Stimulated activated CD8-positive, alpha-beta memory T cell treated with anti-CD3 and anti-CD28 coated beads, Interleukin-7, amount 100 ng/mL, for 4 hours (primary cell): ENCODE measurements at regions not wholly inside any gene's neighbourhood (a gene's known extent, or its start where the extent isn't known, plus 50 kb on each side); places are given as distances from the start of the nearest gene placed in this dataset.
"Not testable (repeated sequence)": the region's sequence is repeated elsewhere in the genome, so short reads cannot be mapped to it uniquely, and the experiment has no call there.

Experiments used
- DNase-seq, 2 donors: peaks; one replicate each; pipeline ENCODE4 v3.0.0-alpha.2; 2020; ENCODE audit warnings: low read depth in 2 of 2

DNA sequence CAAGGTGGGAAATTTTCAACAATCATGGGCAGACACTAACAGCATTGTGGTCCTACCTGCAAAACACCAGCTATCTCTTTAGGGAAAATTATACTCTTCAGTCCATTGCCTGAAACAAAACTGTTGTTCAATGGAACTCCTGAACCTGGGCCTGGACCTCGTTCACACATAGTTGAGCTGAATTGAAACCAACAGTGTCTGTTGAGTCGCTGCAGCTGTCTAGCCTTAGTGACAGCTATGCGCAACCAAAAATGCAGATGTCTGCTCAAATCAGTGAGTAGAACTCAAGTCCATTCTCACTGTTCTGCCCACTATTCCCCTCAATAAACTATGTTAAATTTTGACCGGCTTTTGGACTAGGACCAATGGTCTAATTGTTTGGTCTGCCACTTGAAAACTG is 286.2 kb downstream of the TFAP2A start:
- no peak for DNase-seq

DNA sequence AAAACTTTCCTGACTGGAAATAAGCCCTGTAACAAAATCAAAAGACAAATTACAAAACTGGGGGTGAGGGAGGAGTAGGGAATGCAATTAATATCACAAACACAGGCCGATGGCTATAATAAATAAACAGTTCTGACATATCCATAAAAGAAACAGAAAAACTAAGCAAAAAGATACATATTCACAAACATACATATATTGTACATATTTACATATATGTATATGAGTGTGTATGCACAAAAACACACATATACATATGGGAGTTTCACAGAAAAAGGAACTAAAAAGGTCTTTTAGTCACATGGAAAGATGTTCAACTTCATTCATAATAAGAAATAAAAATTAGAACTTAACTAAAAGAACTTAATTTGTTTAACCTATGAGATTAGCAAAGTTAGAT is 292.7 kb downstream of the TFAP2A start:
- DNase-seq = no peak

DNA sequence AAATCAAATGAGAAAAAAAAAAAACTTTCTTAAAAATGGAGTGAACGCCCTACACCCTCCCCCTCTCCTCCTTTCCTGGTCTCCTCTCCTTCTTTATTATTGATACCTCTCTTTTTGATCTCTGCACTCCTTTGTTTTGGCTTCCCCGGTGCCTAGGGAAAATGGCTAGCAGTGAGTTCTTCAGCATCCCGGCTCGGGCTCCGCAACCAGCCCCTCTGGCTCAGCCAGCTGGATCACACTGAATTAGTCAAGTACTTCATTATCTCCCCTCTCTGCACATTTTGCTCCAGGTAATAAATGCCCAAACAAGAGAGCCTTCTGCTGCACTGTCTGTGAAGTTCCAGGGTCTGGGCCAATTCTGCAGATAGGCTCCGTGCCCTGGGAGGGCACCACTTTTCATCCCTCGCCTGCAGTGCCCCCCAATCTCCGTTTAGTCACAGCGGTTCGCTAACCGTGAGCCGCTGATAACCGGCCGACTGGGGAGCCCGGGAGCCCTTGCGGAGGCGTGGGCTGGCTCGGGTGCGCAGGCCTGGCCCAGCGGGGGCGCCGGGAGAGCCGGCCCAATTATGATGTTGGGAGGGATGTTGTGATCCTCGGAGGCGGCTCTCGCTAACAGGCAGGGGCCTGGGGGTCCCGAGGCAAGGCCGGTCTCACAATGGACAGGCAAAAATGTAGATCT is 301.9 kb downstream of the TFAP2A start:
- DNase-seq = no peak

DNA sequence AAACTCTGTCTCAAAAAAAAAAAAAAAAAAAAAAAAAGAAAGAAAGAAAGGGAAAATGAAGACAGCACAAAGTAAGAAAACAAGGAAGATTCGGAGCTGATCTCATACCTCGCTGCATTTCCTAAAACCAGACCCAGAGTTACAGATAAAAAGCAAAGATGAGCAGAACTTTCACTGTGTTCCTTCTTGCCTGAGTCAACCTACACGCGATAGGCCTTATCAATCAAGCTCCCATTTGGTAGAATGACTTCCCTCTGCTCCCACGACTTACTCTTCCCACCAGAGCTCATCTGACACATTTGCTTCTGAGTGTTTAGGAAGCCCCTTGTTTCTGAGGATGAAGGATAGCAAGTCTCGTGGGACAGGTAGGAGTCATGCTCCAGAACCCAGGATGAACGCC is 302.9 kb downstream of the TFAP2A start:
- no peak for DNase-seq

- DNase-seq = no peak
Measured at GRCh38 chr6:10101551-10102252, 313.2 kb downstream of the TFAP2A start.

GRCh38 chr6:10099529-10100140 is 315.2 kb downstream of the TFAP2A start:
- DNase-seq = no peak

- DNase-seq = no peak
Measured at GRCh38 chr6:10098756-10099528, 315.9 kb downstream of the TFAP2A start.

DNA sequence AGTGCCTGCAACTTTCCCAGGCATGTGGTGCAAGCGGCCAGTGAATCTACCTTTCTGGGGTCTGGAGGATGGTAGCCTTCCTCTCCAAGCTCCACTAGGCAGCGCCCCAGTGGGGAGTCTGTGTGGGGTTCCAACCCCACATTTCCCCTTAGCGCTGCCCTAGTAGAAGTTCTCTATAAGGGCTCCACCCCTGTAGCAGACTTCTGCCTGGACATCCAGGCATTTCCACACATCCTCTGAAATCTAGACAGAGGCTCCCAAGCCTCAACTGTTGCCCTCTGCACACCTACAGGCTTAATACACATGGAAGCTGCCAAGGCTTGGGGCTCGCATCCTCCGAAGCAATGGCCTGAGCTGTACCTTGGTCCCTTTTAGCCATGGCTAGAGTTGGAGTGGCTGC is 321.6 kb downstream of the TFAP2A start:
- DNase-seq = no peak

GRCh38 chr6:10084111-10084986 is 330.5 kb downstream of the TFAP2A start:
- no peak for DNase-seq

DNA sequence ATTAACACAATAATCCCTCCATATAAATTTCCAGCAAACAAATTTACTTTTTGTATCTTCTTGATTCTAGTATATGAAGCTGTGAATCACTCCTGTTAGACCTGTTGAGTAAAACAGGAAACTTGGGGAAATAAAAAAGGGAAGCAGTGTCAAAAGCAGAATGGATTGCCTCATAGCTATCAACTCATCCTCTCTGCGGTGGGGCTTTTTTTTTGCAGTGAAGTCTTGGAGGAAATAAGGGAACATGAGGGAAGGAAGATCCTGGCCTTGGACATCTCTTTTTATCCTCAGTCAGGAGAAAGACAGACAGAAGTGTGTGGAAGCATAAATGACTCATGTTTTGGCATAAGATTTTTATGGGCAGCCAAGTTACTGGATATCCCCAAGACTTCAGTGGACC is 332.5 kb downstream of the TFAP2A start:
- DNase-seq = no peak

GRCh38 chr6:10081957-10082356 is 332.9 kb downstream of the TFAP2A start:
- DNase-seq = no peak

DNA sequence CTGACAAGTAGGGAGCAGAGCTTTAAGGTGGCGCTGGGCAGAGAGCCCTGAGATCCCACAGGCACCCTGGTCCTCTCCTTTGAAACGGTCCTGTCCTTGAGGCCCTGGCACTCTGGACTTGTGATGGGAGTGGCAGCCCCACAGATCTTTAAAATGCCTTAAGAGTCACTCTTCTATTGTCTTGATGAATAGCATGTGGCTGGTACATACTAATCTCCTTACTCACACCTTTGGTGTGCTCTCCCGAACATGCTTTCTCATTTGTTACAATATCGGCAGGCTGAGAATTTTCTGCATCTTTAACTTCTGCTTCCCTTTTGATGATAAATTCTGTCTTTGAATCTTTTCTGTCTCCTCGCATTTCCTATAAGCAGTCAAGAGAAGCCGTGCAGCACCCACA is 333.8 kb downstream of the TFAP2A start:
- DNase-seq = no peak

DNA sequence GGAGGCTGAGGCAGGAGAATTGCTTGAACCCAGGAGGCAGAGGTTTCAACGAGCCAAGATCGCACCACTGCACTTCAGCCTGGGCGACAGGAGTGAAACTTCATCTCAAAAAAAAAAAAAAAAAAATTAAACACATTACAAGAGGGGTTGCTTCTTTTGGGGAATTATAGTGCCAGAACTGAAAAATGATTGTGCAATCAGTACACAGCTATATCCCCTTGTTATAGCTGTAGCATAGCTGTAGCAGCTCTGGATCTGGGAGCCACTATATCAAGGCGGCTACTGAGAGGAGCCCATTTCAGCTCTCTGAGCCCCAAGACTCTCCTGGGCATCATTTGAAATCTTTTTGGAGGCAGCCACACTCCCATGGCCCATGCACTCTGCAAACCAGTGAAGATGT is 334.3 kb downstream of the TFAP2A start:
- DNase-seq = no peak

- no peak for DNase-seq
Measured at GRCh38 chr6:10078581-10078980, 336.3 kb downstream of the TFAP2A start.

- not testable (repeated sequence) for DNase-seq
Measured at GRCh38 chr6:10074726-10075125, 340.1 kb downstream of the TFAP2A start.

GRCh38 chr6:10073341-10073740 is 341.5 kb downstream of the TFAP2A start:
- no peak for DNase-seq

GRCh38 chr6:10071631-10072220 is 343.1 kb downstream of the TFAP2A start:
- DNase-seq = no peak

- DNase-seq = no peak
Measured at GRCh38 chr6:10060004-10060403, 354.9 kb downstream of the TFAP2A start.

GRCh38 chr6:10054672-10055071 is 360.2 kb downstream of the TFAP2A start:
- DNase-seq = no peak

DNA sequence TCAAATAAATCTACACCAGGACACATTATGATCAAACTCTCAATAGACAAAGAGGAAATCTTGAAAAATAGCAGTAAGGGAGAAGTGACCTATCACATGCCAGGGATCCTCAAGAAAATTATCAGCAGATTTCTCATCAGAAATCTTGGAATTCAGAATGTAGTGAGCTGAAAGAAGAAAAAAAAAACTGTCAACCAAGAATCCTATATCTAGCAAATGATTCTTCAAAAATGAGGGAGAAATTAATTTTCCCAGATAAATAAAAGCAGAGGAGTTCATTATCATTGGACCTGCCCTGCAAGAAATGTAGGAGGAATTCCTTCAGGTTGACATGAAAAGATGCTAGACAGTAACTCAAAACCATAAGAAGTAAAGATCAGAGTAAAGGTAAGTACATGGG is 363.6 kb downstream of the TFAP2A start:
- no peak for DNase-seq
